HepG2 (cell line): ENCODE measurements at regions not wholly inside any gene's neighbourhood (a gene's known extent, or its start where the extent isn't known, plus 50 kb on each side); places are given as distances from the start of the nearest gene placed in this dataset.

Experiments used
- ATAC-seq: fragments of 200-7000 bp; cut with Tn5 transposase; 3 replicates; pipeline ENCODE4 v1.9.1; 2020; ENCODE audit warnings: mild to moderate bottlenecking, moderate library complexity
- BruUV-seq: library from RNA; stranded (reverse); fragments of 400-500 nt; replicated peaks from 2 replicates; lab custom pipeline; 2021; lab: Mats Ljungman, UMichigan
- CTCF ChIA-PET: fragments of 300-600 bp; formaldehyde crosslinking; extraction: SDS; loops from one replicate; lab custom pipeline; 2021; ENCODE audit warnings: low total read pairs, inconsistent platforms, low intra/inter-chr PET ratio; lab: Yijun Ruan, JAX
- POLR2A ChIA-PET: fragments of 350-600 bp; sonication (Branson Sonifier 250); formaldehyde crosslinking; loops from one replicate; lab custom pipeline; 2020; ENCODE audit warnings: antibody characterized with exemption, inconsistent platforms; lab: Yijun Ruan, JAX
- DNase-seq: peaks from one replicate; pipeline ENCODE4 v3.0.0-alpha.2; 2015; ENCODE audit warnings: low spot score
- FAIRE-seq: peaks from 3 replicates; lab custom pipeline; 2011; peaks lifted over from hg19 to GRCh38; lab: Jason Lieb, UNC
- H2AFZ ChIP-seq: one replicate; pipeline ENCODE4 v1.6.1; 2011; ENCODE audit warnings: low read length, inconsistent platforms
- H3K27ac ChIP-seq: fragments of 300-600 bp; 3 replicates; pipeline ENCODE4 v1.8.0; 2011; ENCODE audit warnings: mixed run types, mild to moderate bottlenecking, mixed read lengths, low read length, inconsistent platforms; ENCODE audit not compliant: insufficient read depth; ENCODE audit errors: extremely low read length
- H3K27me3 ChIP-seq, 2 experiments: fragments of 200-600 bp in 1 of 2; 2 replicates in 1 of 2; 3 replicates in 1 of 2; pipeline versions ENCODE4 v1.6.0 to v1.8.0; 2011; ENCODE audit warnings: low read length in 2 of 2, mild to moderate bottlenecking in 2 of 2, moderate library complexity in 2 of 2, inconsistent platforms in 1 of 2; ENCODE audit not compliant: insufficient read depth in 2 of 2, control insufficient read depth in 1 of 2
- H3K36me3 ChIP-seq, 2 experiments: fragments of 200-600 bp in 1 of 2; replicated peaks in 1 of 2; 2 replicates in 1 of 2; 3 replicates in 1 of 2; pipeline versions ENCODE4 v1.5.1 to v1.8.0; 2011; ENCODE audit warnings: low read length in 2 of 2, inconsistent platforms in 1 of 2; ENCODE audit not compliant: insufficient read depth in 2 of 2, control insufficient read depth in 1 of 2
- H3K4me1 ChIP-seq: 2 replicates; pipeline ENCODE4 v1.5.1; 2012; ENCODE audit warnings: low read length, inconsistent platforms; ENCODE audit not compliant: insufficient read depth
- H3K4me2 ChIP-seq: 2 replicates; pipeline ENCODE4 v1.6.0; 2011; ENCODE audit warnings: low read depth, low read length, inconsistent platforms
- H3K4me3 ChIP-seq, 3 experiments: fragments of 200-600 bp in 1 of 3; sonication (generic), shearing (Covaris generic) in 1 of 3; replicated peaks in 1 of 3; 2 replicates each; pipeline ENCODE4 v1.5.1; 2011 to 2016; ENCODE audit warnings: low read length in 3 of 3, inconsistent platforms in 2 of 3, low read depth in 2 of 3, mild to moderate bottlenecking in 2 of 3, control low read depth in 1 of 3, mixed read lengths in 1 of 3; ENCODE audit not compliant: insufficient read depth in 1 of 3
- H3K79me2 ChIP-seq: one replicate; pipeline ENCODE4 v1.6.1; 2011; ENCODE audit warnings: low read length, inconsistent platforms; ENCODE audit not compliant: insufficient read depth
- H3K9ac ChIP-seq: 2 replicates; pipeline ENCODE4 v1.6.0; 2011; ENCODE audit warnings: mild to moderate bottlenecking, low read depth, low read length, inconsistent platforms; ENCODE audit not compliant: insufficient read depth
- H3K9me3 ChIP-seq: 2 replicates; pipeline ENCODE4 v1.5.1; 2012; ENCODE audit warnings: mild to moderate bottlenecking, low read length
- H4K20me1 ChIP-seq: 2 replicates; pipeline ENCODE4 v1.6.0; 2011; ENCODE audit warnings: inconsistent platforms, mild to moderate bottlenecking, low read length, moderate library complexity; ENCODE audit not compliant: insufficient read depth
- CHD2 ChIP-seq: IDR thresholded peaks from 2 replicates; pipeline ENCODE4 v1.6.1; 2011; ENCODE audit warnings: low read depth, low read length, improper control_type of control experiment
- HNRNPUL1 ChIP-seq: fragments of 200-400 bp; formaldehyde crosslinking; IDR thresholded peaks from 2 replicates; pipeline ENCODE4 v1.6.1; 2017; ENCODE audit warnings: low read depth, mild to moderate bottlenecking, low read length, moderate library complexity
- ZNF407 ChIP-seq: sonication (generic); formaldehyde crosslinking; IDR thresholded peaks from one replicate; pipeline ENCODE4 v1.5.1; 2020; ENCODE audit warnings: mild to moderate bottlenecking, missing genetic modification reagents; ENCODE audit errors: not compliant biosample characterization
- ZNF674 ChIP-seq: sonication (generic); formaldehyde crosslinking; IDR thresholded peaks from 2 replicates; pipeline ENCODE4 v1.5.0; 2020; ENCODE audit warnings: low read depth, mild to moderate bottlenecking, missing genetic modification reagents
- ZNF747 ChIP-seq: sonication (generic); formaldehyde crosslinking; IDR thresholded peaks from 2 replicates; pipeline ENCODE4 v1.8.1; 2023; ENCODE audit warnings: missing genetic modification reagents, mild to moderate bottlenecking, borderline replicate concordance
- WGBS: methylation state at CpG from one replicate; pipeline ENCODE4 v1.1.6; 2017; ENCODE audit warnings: low lambda C conversion rate; 5-methylcytosine and 5-hydroxymethylcytosine counted together
- in situ Hi-C: cut with HindIII; loops from 2 replicates; pipeline ENCODE4 v1.10.0; 2017; ENCODE audit warnings: low pct_unique_long_range_greater_than_20kb; ENCODE audit not compliant: extremely low pct_ligation_motif_present
- intact Hi-C: fragments of 100-400 bp; cut with micrococcal nuclease; formaldehyde crosslinking; loops from one replicate; pipeline ENCODE4 v1.10.0; 2022; ENCODE audit not compliant: unreplicated experiment

GRCh38 chr7:63047546-63047945 is 951.1 kb upstream of the ZNF722 start (continued):
- TF ChIP-seq ZNF407 (no peak), HNRNPUL1 (no peak), ZNF747 (no peak)

- TF ChIP-seq ZNF674 (CRISPR knock-in tag): no peak
- no peak for TF ChIP-seq CHD2
- TF ChIP-seq, all 625 proteins: peak for 0
- H3K27ac ChIP-seq: no peak overlapping the region
- CTCF ChIA-PET: no interaction called here
- BruUV-seq: no TSS peak
- in situ Hi-C loops: no loop called here
- H4K20me1 ChIP-seq: no peaks in the 10 kb centered on the region
- intact Hi-C loops: no loop called here
- no peak overlapping the region for H3K4me3 ChIP-seq
- FAIRE-seq (no peak), ATAC-seq (no peak), DNase-seq (no peak)
- no peak overlapping the region for H2AFZ ChIP-seq
- H3K36me3 ChIP-seq: no peaks in the 10 kb centered on the region
- H3K4me1 ChIP-seq: no peaks in the 10 kb centered on the region
- H3K27me3 ChIP-seq: no peaks in the 10 kb centered on the region
- POLR2A ChIA-PET: no interaction called here
- no peak overlapping the region for H3K4me2 ChIP-seq
- H3K9me3 ChIP-seq: peaks cover 89% of the 10 kb centered on the region
- H3K79me2 ChIP-seq: no peaks in the 10 kb centered on the region
- WGBS: 79% methylated on average over 23 of the region's 45 CpGs
- no peak overlapping the region for H3K9ac ChIP-seq
Observed at GRCh38 chr7:63054191-63054661, 944.4 kb upstream of the ZNF722 start.
